ENCODE measurements at regions not wholly inside any gene's neighbourhood (a gene's known extent, or its start where the extent isn't known, plus 50 kb on each side); places are given as distances from the start of the nearest gene placed in this dataset.

- TF ChIP-seq, protein P1, sequence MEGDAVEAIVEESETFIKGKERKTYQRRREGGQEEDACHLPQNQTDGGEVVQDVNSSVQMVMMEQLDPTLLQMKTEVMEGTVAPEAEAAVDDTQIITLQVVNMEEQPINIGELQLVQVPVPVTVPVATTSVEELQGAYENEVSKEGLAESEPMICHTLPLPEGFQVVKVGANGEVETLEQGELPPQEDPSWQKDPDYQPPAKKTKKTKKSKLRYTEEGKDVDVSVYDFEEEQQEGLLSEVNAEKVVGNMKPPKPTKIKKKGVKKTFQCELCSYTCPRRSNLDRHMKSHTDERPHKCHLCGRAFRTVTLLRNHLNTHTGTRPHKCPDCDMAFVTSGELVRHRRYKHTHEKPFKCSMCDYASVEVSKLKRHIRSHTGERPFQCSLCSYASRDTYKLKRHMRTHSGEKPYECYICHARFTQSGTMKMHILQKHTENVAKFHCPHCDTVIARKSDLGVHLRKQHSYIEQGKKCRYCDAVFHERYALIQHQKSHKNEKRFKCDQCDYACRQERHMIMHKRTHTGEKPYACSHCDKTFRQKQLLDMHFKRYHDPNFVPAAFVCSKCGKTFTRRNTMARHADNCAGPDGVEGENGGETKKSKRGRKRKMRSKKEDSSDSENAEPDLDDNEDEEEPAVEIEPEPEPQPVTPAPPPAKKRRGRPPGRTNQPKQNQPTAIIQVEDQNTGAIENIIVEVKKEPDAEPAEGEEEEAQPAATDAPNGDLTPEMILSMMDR (IDR thresholded peaks at IDR 0.05; ENCODE audit: insufficient read depth, low read depth, low read length): no peak
- no peak for TF ChIP-seq EZH2 (IDR thresholded peaks at IDR 0.05; ENCODE audit: insufficient read depth, low read length)
Observed at GRCh38 chr2:34307636-34308035, 708.5 kb upstream of the FAM98A start.
